ENCODE measurements at regions not wholly inside any gene's neighbourhood (a gene's known extent, or its start where the extent isn't known, plus 50 kb on each side); places are given as distances from the start of the nearest gene placed in this dataset.

DNA sequence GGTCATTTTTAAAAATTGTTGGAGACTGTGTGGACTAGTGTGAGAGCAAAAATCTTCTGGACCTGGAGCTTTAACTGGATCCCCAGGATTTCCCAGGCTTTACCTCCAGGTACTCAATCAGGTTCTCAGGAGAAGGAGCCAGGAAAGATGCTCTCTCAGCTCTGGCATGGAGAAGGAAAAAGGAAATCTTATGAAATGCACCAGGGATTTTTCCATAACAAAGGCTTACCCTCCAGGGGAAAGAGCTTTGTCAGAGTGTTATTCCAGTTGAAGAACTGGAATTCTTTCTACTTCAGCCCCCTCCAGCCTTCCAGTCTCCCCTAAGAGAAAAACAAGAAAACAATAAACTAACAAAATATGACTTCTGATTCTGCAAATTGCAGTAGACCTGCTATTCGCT lies 436.7 kb upstream of the ANKRD30A start:
- DNase-seq = no peak

DNA sequence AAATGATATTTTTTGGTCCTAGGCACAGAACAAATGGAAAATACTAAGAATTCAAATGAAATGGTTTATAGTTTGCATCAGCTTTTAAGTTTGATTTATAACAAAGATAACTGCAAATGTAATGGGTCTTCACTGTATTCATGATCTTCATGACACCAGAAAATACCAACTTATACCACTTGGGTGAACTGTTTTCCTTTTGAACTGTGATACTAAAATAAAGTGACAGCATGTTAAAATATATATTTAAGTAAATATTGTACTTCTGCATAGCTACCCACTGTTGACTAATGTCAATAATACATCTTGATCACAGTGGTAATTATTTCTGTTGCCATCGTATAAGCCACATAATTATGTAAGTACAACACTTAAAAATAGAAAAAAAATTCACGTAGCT lies 442.0 kb upstream of the ANKRD30A start:
- no peak for DNase-seq

DNA sequence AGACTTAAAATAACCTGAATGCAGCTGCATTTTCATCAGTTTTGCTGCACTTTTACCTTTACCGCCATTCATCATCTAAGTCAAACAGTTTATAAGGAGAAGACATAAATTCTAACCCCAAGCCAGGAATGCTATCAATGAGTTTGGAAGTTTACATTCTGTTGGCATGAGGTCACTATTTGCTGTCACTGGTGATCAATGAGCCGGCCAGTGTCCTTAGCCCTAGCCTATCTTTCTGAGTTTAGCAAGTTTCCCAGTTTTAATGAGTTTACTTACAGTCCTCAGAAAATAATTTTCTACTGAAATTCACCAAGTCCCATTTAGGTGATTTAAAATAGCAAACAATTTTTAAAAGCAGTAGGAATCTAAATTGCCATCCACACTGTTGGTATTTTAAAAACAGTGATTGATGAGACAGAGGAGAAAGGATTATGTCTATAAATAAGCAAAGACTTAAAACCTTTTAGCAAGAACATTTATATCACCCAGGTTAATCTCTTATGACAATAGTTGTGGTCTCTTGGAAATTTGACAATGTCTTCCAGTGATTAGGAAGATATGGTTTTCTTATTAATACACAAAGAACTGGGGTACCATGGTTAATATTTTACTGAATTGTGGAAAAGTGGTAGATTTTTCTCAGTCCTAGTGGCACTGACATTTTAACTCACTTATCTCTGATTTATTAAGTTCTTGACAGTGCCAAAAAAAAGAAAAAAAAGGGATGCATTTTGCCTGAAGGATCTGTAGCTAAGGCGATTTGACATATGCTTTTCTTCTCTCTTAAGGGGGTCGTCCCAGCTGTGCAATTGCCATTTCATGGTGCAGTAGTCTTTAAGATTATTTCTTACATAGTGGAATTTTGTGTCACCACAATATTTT lies 443.4 kb upstream of the ANKRD30A start:
- no peak for DNase-seq

DNA sequence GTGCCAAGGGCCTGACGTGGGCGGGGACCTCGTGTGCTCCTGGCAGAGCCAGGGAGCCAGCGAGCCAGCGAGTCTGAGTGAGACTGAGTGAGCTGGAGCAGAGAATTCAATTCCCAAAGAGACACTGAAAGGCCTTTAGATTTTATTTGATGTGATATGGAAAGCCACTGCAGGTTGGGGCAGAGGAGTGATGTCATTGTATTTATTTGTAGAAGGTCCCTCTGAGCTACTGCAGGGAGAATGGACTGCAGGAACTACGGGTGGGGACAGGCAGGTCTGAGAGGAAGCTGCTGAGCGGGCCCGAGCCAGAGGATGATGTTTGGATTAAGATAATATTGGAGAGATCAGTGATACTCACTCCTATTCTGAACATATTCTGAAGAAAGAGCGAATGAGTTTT lies 445.8 kb upstream of the ANKRD30A start:
- no peak for DNase-seq

DNA sequence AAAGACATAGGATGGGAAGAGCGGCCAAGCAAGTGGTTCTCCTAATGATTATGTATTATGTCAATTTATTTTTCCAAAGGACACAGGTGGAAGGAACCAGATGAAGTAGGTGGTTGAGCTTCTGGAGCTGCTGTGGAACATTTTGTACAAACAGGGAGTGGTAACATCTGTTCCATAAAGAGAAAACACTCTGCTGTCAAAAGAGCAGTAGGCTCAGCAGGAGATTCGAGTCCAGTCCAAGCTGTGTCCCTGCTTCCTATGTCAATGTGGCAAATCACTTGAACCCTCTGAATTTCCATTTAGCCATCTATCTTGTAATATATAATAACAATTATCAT lies 448.0 kb upstream of the ANKRD30A start:
- no peak for DNase-seq

DNA sequence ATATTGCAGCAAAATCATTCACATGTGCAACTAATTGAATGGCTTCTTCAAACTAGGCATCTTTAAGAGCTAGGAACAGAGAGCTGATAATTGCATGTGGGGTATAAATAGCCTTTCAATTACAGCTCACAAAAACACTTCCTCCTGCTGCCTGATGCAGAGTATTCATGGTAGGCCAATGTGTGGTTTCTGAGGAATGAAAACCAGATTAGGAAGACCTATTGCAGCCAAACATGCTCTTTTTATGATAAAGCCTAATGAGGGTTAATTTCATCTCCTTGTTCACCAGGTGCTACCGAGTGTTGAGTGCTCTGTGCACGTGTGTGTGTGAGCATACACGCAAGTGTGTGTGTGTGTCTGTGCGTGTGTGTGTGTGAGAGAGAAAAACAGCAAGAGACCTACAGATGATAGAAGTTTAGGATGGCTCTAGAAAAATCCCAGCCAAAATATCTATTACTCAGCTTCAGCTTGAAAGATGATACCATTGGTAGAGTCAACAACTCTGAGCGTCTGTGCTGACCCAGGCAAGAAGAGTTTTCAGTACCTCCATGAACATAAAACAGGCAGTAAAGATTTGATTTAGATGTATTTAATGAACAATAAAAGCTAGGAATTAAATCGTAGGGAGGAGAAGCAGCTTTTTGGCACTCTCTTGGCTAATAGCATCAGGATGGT lies 448.5 kb upstream of the ANKRD30A start:
- no peak for DNase-seq

DNA sequence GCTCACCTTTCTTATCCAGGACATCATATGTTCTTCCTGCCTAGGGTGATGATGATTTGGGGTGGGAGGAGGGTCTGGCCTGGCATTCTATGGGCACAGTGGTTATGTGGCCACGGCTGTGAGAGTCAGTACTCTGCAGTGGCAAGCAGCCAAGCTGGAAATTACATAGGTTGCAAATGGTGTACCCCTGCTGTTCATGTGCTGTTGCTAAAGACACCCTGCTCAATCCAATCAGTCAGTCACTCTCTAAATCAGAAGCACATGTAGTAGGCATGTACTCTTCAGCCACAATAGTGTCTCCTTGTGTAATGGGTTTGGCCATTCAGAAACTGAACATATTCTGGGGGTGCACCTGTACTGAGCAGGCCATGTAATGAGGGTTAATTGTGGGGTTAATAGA lies 449.1 kb upstream of the ANKRD30A start:
- no peak for DNase-seq

DNA sequence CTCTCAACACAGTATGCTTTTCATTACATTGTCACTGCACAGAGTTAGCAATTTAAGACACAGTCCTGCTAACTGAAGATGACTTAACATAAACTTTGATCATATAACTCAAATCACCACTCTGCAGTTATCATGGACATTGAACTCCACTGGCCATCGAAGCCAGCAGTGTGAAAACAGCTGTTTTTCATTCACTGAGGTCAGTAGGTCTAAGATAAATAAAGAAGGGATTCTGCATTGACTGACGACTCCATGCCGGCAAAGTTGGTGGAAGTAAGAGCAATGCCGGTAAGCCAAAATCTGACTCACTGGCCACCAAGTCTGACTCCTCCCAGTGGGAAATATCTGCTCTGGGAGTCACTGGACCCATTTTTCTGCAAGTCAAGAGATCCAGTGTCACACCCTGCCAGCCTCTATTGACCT lies 449.9 kb upstream of the ANKRD30A start:
- no peak for DNase-seq

DNA sequence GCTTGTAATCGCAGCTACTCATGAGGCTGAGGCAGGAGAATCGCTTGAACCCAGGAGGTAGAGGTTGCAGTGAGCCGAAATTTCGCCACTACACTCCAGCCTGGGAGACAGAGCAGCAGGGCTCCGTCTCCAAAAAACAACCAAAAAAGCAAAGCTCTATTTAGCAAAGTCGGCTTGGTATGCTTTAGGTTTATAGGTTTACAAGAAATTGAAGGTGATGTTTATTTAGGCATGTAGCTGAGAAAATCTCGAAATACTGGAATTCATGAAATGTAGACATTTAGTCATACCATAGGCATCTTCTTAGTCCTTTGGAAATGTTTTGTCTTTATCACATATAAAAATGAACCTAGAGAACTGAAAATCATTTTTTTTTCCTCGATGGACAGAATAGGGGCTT lies 453.8 kb upstream of the ANKRD30A start:
- no peak for DNase-seq

DNA sequence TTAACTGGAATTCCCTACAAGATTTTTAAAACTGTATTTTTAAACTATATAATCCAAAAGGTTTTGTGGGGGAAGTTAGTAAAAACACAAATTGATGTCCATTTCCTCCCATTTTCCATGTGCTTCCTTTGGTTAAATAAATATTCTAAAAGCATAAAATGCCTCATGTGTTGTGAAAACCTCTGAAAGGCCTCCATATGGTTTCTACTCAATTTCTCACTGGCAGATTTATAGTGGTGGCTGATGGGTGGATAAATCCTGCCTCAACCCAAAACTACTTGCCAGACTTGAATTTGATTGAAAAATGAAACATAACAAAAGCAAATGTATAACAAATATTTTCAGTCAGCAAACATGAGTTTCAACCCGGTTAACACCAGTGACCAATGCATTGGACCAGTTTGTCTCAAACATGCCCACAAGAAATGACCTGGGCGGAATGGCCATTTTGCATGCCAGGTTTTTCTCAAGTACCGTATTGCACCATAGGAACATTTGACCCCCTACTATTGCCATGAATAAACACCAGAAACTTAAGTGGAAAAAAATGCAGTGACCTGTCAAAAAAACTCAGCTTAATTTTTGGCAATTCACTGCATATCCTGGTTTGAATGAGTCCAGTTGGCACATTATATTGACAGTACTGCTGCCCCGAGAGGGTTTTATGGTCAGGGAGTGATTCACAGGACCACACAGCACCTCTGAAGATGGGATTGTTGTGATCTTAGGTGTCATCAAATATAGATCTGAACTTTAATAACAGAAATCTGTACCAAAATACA lies 454.6 kb upstream of the ANKRD30A start:
- no peak for DNase-seq

DNA sequence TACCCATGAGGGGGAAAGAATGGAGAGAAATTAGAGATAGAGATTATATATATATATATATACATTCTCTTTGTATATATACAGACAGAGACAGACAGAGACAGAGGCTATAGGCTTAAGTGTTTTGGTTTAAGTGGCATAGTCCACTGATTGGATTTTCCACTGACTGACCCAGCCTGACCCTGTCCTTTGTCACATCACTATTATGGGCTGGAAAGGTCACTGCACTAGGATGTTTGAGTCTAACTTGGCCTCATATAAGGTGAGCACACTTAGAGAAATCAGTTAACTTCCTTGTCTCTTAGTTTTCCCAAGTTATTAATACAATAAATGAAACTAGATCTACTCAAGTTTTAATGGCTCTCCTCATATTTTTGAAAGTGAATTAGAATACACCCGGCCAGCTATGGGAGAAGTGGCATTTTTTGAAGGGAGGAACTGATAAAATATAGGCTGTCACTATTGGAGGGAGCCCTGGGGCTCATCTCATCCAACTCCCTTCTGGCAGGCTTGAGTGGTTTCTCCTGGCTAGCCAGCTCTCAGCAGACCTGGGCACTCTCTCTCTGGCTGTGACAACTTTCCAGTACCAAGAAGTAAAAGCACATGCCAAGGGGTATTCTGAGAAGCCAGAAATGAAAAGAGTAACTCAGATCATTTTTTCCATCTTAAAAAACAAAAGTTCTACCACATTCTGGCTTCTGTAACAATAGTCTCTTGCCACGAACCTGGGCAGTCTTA lies 455.6 kb upstream of the ANKRD30A start:
- DNase-seq = no peak

DNA sequence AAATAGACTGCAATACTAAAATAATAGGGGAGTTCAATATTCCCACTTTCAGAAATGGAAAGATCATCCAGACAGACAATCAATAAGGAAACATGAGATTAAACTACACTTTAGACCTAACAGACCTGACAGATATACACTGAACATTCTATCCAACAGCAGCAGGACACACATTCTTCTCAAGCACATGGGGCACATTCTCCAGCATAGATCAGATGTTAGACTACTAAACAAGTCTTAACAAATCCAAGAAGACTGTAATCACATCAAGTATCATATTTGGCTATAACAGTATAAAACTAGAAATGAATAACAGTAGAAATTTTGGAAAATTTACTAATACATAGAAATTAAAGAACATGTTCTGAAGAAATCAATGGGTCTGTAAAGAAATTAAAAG lies 458.9 kb upstream of the ANKRD30A start:
- no peak for DNase-seq

DNA sequence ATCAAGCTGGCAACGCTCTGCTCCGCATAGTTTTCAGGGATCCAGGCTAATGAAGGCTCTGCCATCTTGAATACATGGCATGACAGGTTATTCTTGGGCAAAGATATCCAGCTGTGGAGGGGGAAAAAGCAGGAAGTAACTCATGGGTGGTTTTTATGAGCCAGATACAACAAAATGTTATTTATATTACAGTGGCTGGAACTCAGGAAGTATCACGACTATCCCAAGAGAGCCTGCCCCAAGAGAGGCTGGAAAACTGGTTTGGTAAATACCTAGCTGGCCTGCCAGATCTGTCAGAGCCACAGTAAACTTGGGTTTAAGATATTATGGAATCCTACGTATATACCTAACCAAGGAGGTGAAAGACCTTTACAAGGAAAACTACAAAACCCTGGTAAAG lies 462.8 kb upstream of the ANKRD30A start:
- DNase-seq = no peak

DNA sequence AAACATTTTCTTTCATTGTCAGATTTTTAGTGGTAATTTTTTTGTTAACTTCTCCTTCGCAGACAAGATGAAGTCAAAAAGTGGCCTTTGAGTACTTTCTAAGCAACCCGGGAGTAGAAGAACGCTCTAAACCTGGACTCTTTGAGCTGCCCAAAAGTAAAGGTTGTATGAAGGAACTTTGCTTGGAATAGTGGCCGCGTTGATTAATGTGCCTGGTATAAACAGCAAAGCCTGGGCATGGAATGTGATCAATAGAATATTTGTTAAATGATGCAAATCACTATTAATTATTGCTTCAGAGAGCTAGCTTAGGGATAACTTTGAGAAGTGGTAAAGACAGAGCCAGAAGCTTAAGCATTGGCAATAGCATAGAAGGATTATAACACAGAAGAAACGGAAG lies 475.1 kb upstream of the ANKRD30A start:
- DNase-seq = no peak

DNA sequence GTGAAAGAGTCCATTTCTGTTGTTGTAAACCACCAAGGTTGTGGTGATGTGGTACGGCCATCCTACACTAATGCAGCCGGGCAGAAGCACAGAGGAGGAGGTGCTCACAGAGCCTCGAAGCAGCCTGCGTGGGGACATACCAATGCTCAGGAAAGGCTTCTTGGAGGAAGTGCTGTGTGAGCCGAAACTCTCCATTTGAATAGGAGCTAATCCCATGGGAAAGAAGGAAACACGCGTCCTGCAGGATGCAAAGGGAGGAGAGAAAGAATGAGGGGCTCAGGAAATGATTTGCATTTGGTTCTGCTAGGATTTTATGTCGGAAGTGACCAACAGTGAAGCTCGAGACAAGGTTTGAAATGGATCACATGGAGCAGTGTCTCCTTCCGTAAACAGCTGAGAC lies 477.9 kb upstream of the ANKRD30A start:
- no peak for DNase-seq

DNA sequence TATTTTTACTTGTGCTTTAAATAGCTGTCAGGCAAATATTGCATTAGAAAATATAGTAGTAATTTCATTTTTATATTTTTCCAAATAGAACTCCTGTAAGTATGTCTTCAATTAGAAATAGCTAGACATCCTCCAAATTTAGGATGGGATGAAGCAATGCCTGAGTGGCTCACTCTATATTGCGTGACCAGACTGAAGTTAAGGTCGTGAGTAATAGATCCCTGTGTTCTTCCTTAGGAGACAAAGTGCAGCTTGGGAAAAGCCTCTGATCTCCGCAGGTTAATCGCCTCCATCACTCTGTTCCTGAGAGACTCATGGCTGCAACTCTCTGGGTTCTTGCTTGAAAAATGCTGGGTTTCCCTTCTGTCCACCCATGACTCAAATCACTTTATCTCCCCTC lies 484.8 kb upstream of the ANKRD30A start:
- no peak for DNase-seq

DNA sequence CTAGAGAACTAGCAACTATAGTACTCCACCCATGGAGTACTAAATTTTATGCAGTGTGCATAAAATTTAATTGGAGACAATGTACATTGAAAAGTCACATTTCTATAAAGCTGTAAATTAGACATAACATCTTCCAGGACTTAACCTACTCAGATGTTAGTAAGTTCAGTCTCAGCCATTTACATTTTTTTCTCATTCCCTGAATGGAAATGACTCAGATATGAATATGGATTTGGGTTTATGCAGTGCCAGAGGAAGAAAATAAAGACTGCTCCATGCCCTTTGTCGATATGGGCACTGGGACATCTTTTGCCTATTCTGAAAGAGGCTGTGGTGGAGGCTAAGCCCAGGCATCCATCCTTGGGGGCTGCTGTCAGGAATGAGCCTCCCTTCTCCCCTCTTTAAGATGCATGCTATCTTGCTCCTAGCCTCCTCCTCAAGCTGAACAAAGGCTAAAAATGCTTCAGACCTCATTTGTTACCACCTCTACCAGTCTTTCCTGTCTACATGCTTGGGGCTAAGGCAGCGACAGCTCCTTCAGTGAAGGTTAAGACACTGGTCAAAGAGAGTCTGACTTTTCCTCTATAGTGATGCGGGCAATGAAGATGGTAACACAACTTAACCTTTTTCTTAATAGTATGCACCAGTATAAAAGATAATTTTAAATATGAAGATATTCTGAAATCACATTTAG lies 486.8 kb upstream of the ANKRD30A start:
- no peak for DNase-seq

DNA sequence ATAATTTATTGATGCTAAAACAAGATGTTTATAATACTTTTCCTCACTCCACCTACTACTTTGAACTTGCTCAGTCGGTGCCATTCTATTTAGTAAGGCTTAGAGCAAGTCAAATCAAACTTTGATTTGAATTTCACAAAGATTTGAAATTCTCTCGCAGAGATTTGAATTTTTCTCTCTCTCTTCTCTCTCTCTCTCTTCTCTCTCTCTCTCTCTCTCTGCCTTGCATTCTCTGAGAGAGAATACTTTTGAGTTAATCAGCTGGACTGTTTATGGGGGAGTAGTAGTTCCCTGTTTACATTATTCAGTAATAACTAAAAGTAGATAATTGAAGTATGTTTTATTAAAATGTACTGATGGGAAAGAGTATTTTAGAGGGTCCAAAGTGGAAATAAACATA lies 488.5 kb upstream of the ANKRD30A start:
- DNase-seq = no peak

DNA sequence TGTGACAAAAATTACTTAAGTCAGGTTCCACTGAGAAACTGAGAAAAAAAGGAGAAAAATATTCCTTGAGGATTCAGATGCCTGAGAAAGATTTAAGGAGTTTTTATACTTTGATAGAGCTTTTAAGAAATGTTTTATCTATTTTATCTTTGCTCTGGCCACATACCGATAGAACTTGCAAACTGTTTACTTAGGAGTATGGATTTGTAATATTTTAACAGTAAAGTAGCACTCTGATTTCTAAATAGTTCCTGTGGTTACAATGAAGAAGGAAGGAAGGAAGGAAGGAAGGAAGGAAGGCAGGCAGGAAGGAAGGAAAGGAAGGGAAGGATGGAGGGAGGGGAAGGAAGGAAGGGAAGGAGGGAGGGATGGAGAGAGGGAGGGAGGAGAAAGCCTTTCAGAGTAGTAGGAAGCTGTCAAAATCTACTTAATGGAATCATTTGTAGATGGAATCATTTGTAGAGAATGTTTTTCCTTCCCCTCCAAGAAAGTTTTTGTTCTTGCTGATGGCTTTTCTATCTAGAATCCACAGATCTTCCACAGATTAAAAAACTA lies 489.0 kb upstream of the ANKRD30A start:
- no peak for DNase-seq

DNA sequence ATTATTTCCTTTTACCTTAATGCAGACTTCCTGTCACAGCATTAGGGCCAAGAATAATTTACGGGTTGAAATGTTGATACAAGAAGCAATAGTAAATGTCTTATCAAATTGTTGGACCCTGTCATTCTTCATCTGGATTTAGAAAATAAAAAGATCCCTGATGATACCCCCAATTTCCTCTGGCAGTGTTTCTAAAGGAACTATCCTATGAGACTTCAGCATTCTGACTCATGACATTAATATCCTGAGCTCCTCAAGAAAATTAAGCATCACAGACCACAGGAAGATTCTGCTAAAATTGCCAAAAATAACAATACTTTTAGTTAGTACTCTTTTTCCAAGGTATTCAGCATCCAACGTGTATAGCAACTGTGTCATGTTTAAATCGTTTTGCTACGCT lies 490.5 kb upstream of the ANKRD30A start:
- no peak for DNase-seq

DNA sequence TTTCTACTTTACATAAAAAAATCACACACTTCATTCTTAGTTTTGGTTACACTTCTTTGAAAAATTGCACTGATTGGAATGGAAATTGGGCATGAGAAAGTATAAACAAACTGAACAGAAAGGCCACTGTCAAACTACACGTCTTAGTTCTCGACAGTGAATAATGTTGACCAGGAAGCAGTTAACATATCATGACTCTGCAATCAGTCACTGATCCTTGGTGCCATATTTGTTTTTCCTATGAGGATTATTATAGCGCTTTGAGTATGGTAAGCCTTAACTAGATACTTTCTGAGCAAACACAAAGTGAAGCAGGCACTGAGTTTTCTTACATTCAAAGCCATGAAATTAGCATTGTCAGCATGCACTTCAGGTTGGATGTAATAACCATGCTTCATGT lies 495.1 kb upstream of the ANKRD30A start:
- DNase-seq = no peak

DNA sequence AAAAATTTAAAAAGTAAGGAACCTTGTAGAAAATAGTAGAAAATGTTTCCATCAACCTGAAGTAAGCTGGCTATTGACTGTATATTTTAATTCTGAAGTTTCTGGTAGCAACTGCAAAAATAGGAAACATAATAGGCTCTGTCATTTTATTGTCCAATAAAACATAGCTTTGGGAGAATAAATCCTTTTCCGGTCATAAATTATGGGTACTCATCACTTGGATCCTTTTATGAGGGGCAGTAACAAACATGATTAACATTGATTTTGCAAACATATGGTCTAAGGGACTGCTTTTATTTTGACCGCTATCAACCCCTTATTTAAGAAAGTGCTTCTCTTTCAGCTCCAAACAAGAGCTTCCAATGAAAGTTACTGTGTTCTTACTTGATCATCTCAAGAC lies 495.9 kb upstream of the ANKRD30A start:
- DNase-seq = no peak

All from RPMI8226 (cell line).